ENCODE measurements at regions not wholly inside any gene's neighbourhood (a gene's known extent, or its start where the extent isn't known, plus 50 kb on each side); places are given as distances from the start of the nearest gene placed in this dataset.

GRCh38 chr9:108193026-108193710 is 662.6 kb downstream of the ACTL7B start:
- TF ChIP-seq CTCF (IDR thresholded peaks at IDR 0.05) (no peak), ZFX (IDR thresholded peaks at IDR 0.05; ENCODE audit: borderline replicate concordance) (no peak)

All from 22Rv1 (cell line).